Loucy (cell line): ENCODE measurements at regions not wholly inside any gene's neighbourhood (a gene's known extent, or its start where the extent isn't known, plus 50 kb on each side); places are given as distances from the start of the nearest gene placed in this dataset.
"Not testable (repeated sequence)": the region's sequence is repeated elsewhere in the genome, so short reads cannot be mapped to it uniquely, and the experiment has no call there.

ENCODE experiments used
- H2AFZ ChIP-seq: fragments of 200-600 bp; sonication (generic); 2 replicates; pipeline ENCODE4 v1.6.0; 2016; ENCODE audit warnings: antibody characterized with exemption, mild to moderate bottlenecking, low read length, moderate library complexity
- H3F3A ChIP-seq: fragments of 200-600 bp; 2 replicates; pipeline ENCODE4 v1.6.0; 2016; ENCODE audit warnings: antibody characterized with exemption, low read depth, mild to moderate bottlenecking
- H3K27me3 ChIP-seq: fragments of 200-600 bp; sonication (generic); 2 replicates; pipeline ENCODE4 v1.6.1; 2014; ENCODE audit warnings: low read length, mild to moderate bottlenecking; ENCODE audit not compliant: insufficient read depth, poor library complexity, severe bottlenecking
- H3K36me3 ChIP-seq: fragments of 200-600 bp; sonication (generic); 2 replicates; pipeline ENCODE4 v1.6.1; 2016; ENCODE audit warnings: low read length; ENCODE audit not compliant: insufficient read depth
- H3K4me1 ChIP-seq: fragments of 200-600 bp; sonication (generic); 2 replicates; pipeline ENCODE4 v1.5.1; 2014; ENCODE audit warnings: low read length, mild to moderate bottlenecking; ENCODE audit not compliant: insufficient read depth, poor library complexity, severe bottlenecking
- H3K4me2 ChIP-seq: fragments of 200-600 bp; sonication (generic); 2 replicates; pipeline ENCODE4 v1.6.0; 2014; ENCODE audit warnings: antibody characterized with exemption, low read length, low read depth, mild to moderate bottlenecking; ENCODE audit not compliant: poor library complexity, severe bottlenecking
- H3K4me3 ChIP-seq: fragments of 200-600 bp; sonication (generic); 2 replicates; pipeline ENCODE4 v1.5.1; 2014; ENCODE audit warnings: low read length, mild to moderate bottlenecking, mixed read lengths; ENCODE audit not compliant: poor library complexity, severe bottlenecking
- H3K79me2 ChIP-seq: fragments of 200-600 bp; sonication (generic); 2 replicates; pipeline ENCODE4 v1.6.1; 2014; ENCODE audit warnings: low read length; ENCODE audit not compliant: insufficient read depth
- H3K9ac ChIP-seq: fragments of 200-600 bp; sonication (generic); 2 replicates; pipeline ENCODE4 v1.6.0; 2014; ENCODE audit warnings: mild to moderate bottlenecking, low read depth, low read length, moderate library complexity; ENCODE audit not compliant: poor library complexity, severe bottlenecking
- H3K9me2 ChIP-seq: fragments of 200-600 bp; sonication (generic); replicated peaks from 2 replicates; pipeline ENCODE4 v1.6.1; 2016; ENCODE audit warnings: low read depth, low read length, mixed read lengths
- H3K9me3 ChIP-seq: fragments of 200-600 bp; sonication (generic); 2 replicates; pipeline ENCODE4 v1.6.1; 2014; ENCODE audit warnings: mild to moderate bottlenecking, antibody characterized with exemption, low read length, low read depth; ENCODE audit not compliant: insufficient read depth
- H4K20me1 ChIP-seq: fragments of 200-600 bp; sonication (generic); 2 replicates; pipeline ENCODE4 v1.6.0; 2014; ENCODE audit warnings: antibody characterized with exemption, low read length, mild to moderate bottlenecking; ENCODE audit not compliant: insufficient read depth, poor library complexity, severe bottlenecking
- EZH2phosphoT487 ChIP-seq: fragments of 200-600 bp; IDR thresholded peaks from 2 replicates; pipeline ENCODE4 v1.6.1; 2018; ENCODE audit warnings: antibody characterized with exemption, mild to moderate bottlenecking, moderate library complexity, borderline replicate concordance
- TF ChIP-seq, protein P1 (sequence below): fragments of 200-600 bp; sonication (generic); conservative IDR thresholded peaks from 2 replicates; pipeline ENCODE4 v1.5.1; 2014; ENCODE audit warnings: mild to moderate bottlenecking, antibody characterized with exemption, low read length

DNA sequence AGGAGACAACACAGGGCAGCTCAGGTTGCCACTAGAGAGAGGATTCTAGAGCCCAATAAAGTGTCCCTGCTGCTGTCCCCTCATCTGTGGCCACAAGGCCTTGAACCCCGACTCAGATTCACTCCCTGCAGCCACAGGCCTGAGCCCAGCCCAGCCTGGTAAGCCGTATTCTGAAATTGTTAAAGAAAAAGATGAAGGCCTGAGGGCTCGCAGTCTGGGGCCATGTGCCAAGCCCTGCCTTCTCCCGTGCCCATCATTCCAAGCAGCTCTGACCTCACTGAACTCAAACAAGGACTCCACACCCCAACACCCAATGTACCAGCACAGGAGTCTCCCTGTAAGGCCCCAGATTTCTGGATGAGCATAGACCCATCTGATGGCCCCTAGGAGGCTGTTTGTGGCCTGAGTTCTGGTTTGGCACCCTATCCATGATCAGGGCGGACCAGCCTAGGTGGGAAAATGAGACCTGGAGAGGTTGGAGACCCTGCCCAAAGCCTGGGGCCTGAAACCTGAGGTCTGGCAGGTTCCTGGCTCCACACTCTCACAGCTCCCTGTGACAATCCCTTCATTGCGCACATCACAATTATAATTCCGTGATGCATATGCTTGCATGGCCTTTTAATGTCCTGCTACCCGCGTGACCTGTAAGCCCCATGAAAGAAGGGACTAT, 62.0 kb upstream of the TOP1 start:
- no peak overlapping the region for H3K4me2 ChIP-seq
- no peak overlapping the region for H2AFZ ChIP-seq
- no peaks in the 10 kb centered on the region for H3K79me2 ChIP-seq
- no peaks in the 10 kb centered on the region for H3K27me3 ChIP-seq
- no peaks in the 10 kb centered on the region for H4K20me1 ChIP-seq
- peaks cover 11% of the 10 kb centered on the region for H3K4me1 ChIP-seq
- H3F3A ChIP-seq, result no peaks in the 10 kb centered on the region
- no peak for TF ChIP-seq EZH2phosphoT487
- TF ChIP-seq, protein P1, sequence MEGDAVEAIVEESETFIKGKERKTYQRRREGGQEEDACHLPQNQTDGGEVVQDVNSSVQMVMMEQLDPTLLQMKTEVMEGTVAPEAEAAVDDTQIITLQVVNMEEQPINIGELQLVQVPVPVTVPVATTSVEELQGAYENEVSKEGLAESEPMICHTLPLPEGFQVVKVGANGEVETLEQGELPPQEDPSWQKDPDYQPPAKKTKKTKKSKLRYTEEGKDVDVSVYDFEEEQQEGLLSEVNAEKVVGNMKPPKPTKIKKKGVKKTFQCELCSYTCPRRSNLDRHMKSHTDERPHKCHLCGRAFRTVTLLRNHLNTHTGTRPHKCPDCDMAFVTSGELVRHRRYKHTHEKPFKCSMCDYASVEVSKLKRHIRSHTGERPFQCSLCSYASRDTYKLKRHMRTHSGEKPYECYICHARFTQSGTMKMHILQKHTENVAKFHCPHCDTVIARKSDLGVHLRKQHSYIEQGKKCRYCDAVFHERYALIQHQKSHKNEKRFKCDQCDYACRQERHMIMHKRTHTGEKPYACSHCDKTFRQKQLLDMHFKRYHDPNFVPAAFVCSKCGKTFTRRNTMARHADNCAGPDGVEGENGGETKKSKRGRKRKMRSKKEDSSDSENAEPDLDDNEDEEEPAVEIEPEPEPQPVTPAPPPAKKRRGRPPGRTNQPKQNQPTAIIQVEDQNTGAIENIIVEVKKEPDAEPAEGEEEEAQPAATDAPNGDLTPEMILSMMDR, result no peak
- no peak overlapping the region for H3K4me3 ChIP-seq
- H3K9me3 ChIP-seq, result no peaks in the 10 kb centered on the region
- no peaks in the 10 kb centered on the region for H3K36me3 ChIP-seq
- no peaks in the 10 kb centered on the region for H3K9me2 ChIP-seq
- no peak overlapping the region for H3K9ac ChIP-seq

DNA sequence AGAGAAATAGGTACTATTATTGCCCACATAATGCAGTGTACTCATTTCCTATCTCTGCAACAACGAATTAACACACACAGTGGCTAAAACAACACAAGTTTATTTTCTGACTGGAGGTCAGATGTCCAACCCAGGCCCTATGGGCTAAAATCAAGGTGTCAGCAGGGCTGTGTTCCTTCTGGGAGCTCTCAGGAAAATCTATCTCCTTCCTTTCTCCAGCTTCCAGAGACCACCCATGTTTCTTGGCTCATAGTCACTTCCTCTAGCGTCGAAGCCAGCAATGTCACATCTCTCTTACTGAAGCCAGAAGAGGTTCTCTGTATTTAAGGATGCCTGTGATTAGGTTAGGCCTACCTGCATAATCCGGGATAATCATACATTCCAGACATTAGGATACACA, 60.9 kb upstream of the TOP1 start:
- H3K4me2 ChIP-seq, result no peak overlapping the region
- no peaks in the 10 kb centered on the region for H3K9me2 ChIP-seq
- peaks cover 2% of the 10 kb centered on the region for H3K4me1 ChIP-seq
- H3K27me3 ChIP-seq, result no peaks in the 10 kb centered on the region
- H3K79me2 ChIP-seq, result no peaks in the 10 kb centered on the region
- TF ChIP-seq, protein P1, result no peak
- TF ChIP-seq EZH2phosphoT487, result no peak
- H3K9me3 ChIP-seq, result no peaks in the 10 kb centered on the region
- H3K4me3 ChIP-seq, result no peak overlapping the region
- H2AFZ ChIP-seq, result no peak overlapping the region
- H4K20me1 ChIP-seq, result no peaks in the 10 kb centered on the region
- no peak overlapping the region for H3K9ac ChIP-seq
- H3K36me3 ChIP-seq, result no peaks in the 10 kb centered on the region
- no peaks in the 10 kb centered on the region for H3F3A ChIP-seq

GRCh38 chr20:40968816-40969562, 59.6 kb upstream of the TOP1 start:
- peak overlapping the region; percentile 60 for H2AFZ ChIP-seq
- peak overlapping the region; percentile 49 for H3K9ac ChIP-seq

More at GRCh38 chr20:40968816-40969562, 59.6 kb upstream of the TOP1 start:
- Histone ChIP-seq H3K4me2 (peak overlapping the region; percentile 82), H3K4me3 (peak overlapping the region; percentile 68)
- not testable (repeated sequence) for H3K9me3 ChIP-seq, H3K27me3 ChIP-seq, H3K4me1 ChIP-seq, H3K36me3 ChIP-seq, H3F3A ChIP-seq, H4K20me1 ChIP-seq, H3K79me2 ChIP-seq, H3K9me2 ChIP-seq
- TF ChIP-seq, protein P1, result peak; percentile 97
